Stimulated activated CD8-positive, alpha-beta memory T cell treated with anti-CD3 and anti-CD28 coated beads, Interleukin-4, amount 100 ng/mL, for 48 hours (primary cell): ENCODE measurements at regions not wholly inside any gene's neighbourhood (a gene's known extent, or its start where the extent isn't known, plus 50 kb on each side); places are given as distances from the start of the nearest gene placed in this dataset.

ENCODE experiments used
- DNase-seq: peaks from one replicate; pipeline ENCODE4 v3.0.0-alpha.2; 2020

- DNase-seq: no peak
Measured at GRCh38 chr15:69880571-69881301, 217.0 kb downstream of the TLE3 start.

GRCh38 chr15:69881302-69881670 lies 216.4 kb downstream of the TLE3 start:
- DNase-seq: no peak

- DNase-seq: no peak
Measured at GRCh38 chr15:69881766-69882165, 216.0 kb downstream of the TLE3 start.

- DNase-seq: no peak
Measured at GRCh38 chr15:69883306-69883705, 214.4 kb downstream of the TLE3 start.

- DNase-seq: no peak
Measured at GRCh38 chr15:69885173-69885955, 212.4 kb downstream of the TLE3 start.

GRCh38 chr15:69887009-69887408 lies 210.7 kb downstream of the TLE3 start:
- no peak for DNase-seq

GRCh38 chr15:69887553-69887952 lies 210.2 kb downstream of the TLE3 start:
- no peak for DNase-seq

- DNase-seq: no peak
Measured at GRCh38 chr15:69888406-69888805, 209.3 kb downstream of the TLE3 start.

GRCh38 chr15:69891070-69891536 lies 206.6 kb downstream of the TLE3 start:
- no peak for DNase-seq

- no peak for DNase-seq
Measured at GRCh38 chr15:69891606-69892005, 206.1 kb downstream of the TLE3 start.

GRCh38 chr15:69892351-69892750 lies 205.4 kb downstream of the TLE3 start:
- DNase-seq: no peak

GRCh38 chr15:69893086-69893485 lies 204.6 kb downstream of the TLE3 start:
- DNase-seq: no peak

GRCh38 chr15:69893863-69894262 lies 203.9 kb downstream of the TLE3 start:
- no peak for DNase-seq

- DNase-seq: no peak
Measured at GRCh38 chr15:69895202-69895601, 202.5 kb downstream of the TLE3 start.

GRCh38 chr15:69896606-69897005 lies 201.1 kb downstream of the TLE3 start:
- DNase-seq: no peak

GRCh38 chr15:69897061-69897460 lies 200.7 kb downstream of the TLE3 start:
- DNase-seq: no peak

- no peak for DNase-seq
Measured at GRCh38 chr15:69897471-69898237, 200.1 kb downstream of the TLE3 start.

GRCh38 chr15:69898243-69898642 lies 199.5 kb downstream of the TLE3 start:
- no peak for DNase-seq

- no peak for DNase-seq
Measured at GRCh38 chr15:69902414-69903062, 195.2 kb downstream of the TLE3 start.

GRCh38 chr15:69903470-69904469 lies 193.9 kb downstream of the TLE3 start:
- DNase-seq: no peak
